ENCODE measurements at regions not wholly inside any gene's neighbourhood (a gene's known extent, or its start where the extent isn't known, plus 50 kb on each side); places are given as distances from the start of the nearest gene placed in this dataset.

GRCh38 chr3:139778682-139779233 lies 101.0 kb upstream of the NMNAT3 start:
- peak in 1 of 2 donors; percentile 2 for DNase-seq

GRCh38 chr3:139774560-139775302 lies 97.0 kb upstream of the NMNAT3 start:
- peak; percentile 12 to 23 for DNase-seq

DNA sequence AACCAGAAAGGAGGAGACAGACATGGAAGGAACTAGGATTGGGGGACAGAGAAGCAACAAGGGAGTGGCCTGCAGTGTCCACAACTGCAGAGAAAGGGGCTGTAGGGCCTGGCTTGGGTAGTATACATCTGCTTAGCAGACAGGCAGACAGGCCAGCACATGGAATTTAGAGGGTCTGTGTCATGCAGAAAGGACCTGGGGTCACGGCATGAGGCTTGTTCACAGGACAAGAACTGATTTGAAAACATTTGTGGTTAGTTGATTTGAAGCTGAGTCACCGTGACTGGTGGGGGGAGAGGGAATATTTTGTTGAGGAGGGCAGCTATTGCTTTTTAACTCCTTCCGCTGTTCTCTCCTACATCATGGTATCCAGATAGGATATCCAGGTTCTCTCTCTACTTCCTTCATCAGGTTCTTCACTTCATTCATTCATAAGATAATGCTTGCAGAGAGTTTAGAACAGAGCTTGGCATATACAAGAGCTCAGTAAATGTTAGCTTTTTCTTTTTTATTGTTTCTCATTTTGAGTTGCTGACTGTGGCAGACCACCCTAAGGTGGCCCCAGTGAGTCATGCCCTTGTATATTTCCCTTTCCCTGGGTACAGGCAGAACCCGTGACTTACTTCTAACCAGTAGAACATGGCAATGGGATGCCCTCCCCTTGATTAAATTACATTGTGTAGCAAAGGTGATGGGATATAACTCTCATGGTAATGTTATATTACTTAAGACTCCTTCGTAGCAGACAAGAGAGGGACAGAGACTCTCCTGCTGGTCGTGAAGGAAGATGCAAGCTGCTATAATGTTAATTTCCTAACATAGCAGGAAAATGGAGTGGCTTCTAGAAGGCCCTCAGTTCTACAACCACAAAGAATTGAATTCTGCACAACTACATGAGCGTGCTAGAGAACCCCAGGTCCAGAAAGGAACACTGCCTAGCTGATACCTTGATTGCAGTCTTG lies 95.0 kb upstream of the NMNAT3 start:
- no peak for DNase-seq

DNA sequence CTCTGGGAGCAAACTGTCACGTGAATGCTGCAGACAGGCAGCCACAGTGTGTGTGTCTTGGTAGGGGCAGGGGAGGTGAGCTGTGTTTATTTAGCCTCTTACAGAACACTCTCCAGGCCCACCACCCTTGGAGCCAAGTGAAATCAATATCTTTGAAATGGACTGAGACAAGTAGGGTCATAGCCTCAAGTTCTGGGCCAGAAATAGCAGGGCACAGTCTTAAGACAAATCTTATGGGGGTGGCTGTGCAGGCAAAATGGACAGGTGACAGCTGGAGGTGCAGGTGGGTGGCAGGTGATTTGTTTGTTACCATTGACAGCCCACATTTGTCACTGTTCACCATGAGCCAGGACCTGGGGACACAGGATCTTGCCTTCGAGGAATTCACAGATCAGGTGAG lies 93.6 kb upstream of the NMNAT3 start:
- no peak for DNase-seq

DNA sequence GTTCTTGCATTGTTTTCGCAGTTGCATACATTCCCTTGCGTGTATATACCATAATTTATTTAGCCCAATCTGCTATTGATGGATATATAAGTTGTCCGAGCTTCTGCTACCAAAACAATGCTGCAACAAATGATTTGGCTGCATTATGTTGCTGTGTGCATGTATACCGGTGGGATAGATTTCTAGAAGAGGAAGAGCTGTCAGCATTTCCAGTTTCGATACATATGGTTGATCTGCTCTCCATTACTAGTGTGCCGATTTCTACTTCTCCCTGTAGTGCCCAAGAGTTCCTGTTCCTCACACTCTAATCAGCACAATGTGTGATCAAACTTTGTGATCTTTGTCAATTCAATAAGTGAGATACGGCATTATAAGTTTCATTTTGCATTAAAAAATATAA lies 92.8 kb upstream of the NMNAT3 start:
- DNase-seq: no peak

DNA sequence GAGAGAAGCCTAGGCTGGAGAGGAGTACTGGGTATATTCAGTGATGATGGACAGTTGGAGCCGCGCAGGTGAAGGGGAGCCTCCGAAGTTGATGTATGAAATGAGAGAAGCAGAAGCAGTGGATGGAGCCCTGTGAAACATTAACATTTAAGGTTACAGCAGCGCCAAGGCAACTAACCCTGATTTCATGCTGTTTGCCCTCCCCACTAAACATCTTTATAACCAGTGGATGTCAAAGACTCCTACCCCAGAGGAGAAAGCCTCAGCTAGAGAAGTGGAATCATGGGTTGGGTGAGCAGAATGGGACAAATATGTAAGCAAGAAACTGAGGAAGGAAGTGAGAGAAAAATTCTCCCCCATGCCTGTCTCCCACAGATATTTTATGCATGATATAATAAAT lies 92.0 kb upstream of the NMNAT3 start:
- DNase-seq: no peak

GRCh38 chr3:139764936-139765335 lies 87.2 kb upstream of the NMNAT3 start:
- DNase-seq: no peak

DNA sequence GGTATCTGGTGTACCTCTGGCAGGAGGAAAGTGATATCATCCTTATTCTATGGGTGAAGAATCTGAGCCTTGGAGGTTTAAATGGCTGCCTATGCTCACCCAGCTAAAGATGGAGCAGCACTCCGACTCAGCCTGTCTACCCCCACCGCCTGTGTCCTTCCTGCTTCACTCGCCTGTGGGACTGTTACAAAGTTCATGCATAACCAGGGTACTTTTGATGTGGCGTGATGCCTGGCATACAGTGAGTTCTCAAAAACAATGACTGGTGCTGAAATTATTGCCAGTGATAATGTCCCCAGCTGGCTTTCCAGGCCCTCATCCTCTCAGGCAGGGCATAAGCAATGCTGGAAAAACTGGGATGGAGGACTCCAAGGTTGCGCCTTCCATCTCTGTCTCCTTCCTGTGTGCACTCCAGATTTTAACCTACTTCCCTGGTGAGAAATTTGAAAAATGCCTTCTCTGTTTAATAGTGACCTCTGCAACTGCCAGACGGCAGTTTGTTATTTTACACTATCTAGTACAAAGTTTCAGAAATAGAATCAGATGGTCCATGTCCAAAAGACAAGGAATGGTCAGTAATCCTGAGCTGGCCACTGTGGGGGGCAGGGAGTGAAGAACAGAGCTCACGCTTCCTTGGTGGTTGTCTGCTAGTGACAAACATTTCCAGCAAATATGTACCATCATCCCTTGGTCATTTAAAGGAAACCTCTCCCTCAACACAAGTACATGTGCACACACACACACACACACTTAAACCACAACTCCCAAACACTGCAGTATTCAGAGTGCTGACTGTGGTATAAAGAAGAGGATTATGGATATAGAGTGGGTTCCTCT lies 86.5 kb upstream of the NMNAT3 start:
- no peak for DNase-seq

- DNase-seq: no peak
Observed at GRCh38 chr3:139762302-139762701, 84.5 kb upstream of the NMNAT3 start.

DNA sequence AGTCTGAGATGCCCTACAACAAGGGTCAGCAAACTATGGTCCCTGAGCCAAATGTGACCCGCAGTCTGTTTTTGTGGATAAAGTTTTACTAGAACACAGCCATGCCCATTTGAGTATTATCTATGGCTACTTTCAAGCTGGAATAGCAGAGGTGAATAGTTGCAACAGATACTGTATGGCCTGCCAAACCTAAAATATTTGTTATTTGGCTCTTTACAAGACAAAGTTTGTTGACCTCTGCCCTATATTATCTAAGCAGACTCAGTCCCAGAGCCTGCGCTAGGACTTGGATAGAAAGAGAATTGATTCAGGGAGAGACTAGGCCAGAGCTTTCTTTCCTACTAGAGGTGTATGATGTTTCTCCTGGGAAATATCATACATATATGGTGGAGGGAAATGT lies 81.7 kb upstream of the NMNAT3 start:
- DNase-seq: no peak

GRCh38 chr3:139758654-139759291 lies 81.0 kb upstream of the NMNAT3 start:
- DNase-seq: no peak

- no peak for DNase-seq
Observed at GRCh38 chr3:139757448-139758030, 79.8 kb upstream of the NMNAT3 start.

DNA sequence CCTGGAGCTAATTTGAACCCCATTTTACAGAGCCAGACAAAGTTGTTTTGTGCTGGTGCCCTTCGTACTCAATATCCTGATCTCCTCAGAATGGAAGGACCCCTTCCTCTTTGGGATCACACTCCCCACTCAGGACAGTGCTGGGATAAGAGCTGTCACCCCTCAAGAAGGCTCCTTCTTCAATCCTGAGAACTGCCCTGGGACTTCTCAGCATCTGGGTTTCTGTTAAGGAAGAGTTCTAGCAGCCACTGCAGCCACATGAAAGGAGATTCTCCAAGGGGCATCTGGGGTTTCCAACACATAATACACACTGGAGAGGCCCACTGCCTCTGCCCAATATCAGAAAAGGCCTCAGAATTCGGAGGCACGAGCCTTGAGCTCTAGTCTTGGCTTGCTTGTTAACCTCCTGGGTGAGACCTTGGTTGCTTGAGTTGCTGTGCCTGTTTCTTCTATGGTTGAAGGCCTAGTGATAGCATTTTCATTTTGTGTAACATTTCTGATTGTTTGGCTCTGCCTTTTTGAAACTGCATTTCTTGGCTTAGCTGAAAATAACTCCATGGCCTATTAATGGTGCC lies 78.8 kb upstream of the NMNAT3 start:
- no peak for DNase-seq

GRCh38 chr3:139755551-139755950 lies 77.8 kb upstream of the NMNAT3 start:
- DNase-seq: no peak

GRCh38 chr3:139751789-139752188 lies 74.0 kb upstream of the NMNAT3 start:
- DNase-seq: no peak

DNA sequence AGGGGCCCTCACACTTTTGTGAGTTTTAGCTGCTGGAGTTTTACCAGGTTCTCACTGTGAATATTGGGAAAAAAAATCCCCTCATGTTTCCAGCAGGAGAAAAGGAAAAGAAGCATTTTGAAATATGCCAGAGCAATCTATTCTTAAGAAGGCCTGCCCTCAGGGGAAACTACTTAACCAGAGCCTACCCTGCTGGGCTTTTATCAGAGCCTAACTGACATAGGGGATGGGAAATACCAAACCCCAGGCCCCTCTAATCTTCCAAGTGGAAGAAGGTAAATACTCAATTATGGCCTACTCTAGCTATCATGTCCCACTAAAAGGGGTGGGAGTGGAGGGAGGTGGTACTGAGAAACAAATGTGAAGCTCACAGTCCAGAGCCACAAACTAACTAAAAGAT lies 68.7 kb upstream of the NMNAT3 start:
- no peak for DNase-seq

DNA sequence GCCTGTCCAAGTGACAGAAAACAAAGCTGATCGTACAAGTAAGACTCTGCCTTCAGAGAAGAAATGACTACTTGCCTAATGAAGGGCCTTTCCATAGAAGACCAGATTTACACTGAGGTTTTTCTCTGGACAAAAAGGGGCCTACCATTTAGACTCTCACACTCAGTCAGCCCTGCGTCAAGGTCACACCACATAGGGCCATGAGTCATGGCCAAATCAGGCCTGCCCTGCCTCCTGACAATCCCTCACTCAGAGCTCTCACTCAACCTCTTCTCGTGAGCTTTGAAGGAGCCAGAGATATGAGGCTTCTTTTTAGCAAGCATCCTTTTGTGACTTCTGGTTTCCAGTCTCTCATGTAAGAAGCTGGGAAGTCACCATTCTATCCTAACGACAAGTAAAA lies 68.1 kb upstream of the NMNAT3 start:
- DNase-seq: no peak

DNA sequence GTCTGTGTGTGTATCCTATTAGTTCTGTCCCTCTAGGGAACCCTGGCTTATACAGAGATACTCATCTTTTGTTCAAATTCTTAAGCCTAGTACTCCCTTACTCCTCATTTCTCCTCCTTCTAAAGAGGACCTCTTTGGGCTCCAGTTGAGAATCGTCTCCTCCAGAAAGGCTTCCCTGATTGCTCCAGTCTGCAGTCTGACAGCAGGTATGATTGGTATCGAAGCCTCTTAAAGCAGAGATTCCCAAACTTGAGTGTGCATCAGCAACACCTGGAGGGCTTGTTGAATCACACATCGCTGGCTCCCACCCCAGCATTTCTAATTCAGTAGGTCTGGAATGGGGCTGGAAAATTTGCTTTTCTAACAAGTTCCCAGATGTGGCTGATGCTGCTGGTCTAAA lies 60.9 kb upstream of the NMNAT3 start:
- DNase-seq: no peak

DNA sequence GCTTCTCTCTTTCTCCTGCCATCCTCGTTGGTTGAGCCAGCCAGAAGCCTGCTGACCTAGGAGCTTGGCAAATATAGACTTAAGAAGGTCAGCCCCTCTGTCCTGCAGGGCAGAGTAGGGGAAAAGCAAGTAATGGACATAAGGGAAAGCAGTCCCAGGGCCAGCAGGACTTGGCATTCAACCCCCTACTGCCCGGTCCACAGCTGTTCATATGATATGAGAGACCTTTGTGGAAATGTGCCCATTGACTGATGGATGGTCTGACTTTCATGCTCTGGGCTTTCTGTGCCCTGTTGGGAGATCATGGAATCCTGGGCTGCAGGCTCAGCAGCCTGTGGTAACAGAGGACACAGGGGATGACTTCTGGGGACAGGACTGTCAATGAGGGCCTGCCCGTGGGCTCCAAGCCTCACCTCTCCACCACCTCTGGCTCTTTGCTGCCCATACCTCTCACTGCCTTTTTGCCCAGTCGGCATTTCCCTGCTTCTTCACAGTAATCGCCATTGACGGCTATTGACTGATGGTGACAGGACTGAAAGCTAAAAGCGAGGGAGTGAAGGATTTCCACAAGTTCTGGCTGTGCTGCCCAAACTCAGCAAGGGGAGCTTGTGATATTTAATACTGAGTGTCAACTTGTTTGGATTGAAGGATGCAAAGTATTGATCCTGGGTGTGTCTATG lies 60.0 kb upstream of the NMNAT3 start:
- no peak for DNase-seq

DNA sequence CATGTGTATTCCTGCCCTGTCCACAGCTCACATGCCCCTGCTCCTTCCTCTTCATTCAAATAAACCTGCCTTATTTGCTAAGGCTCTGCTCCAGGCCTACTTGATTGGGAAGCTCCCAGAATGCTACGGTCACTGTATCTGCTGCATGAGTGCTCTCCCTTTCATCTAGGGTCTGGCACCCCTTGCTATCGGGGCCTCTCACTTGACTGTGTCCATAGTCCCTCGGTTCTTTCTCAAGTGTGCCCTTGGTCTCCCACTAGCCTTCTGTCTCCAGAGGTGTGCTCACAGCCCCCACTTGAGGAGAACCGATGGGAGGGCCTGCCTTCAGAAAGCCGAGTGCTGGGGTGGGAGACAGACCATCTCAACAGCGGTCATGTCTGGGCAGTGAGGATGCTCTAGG lies 57.4 kb upstream of the NMNAT3 start:
- no peak for DNase-seq

Measured in right lung (tissue), 2 donors.